Stimulated activated effector memory CD8-positive, alpha-beta T cell treated with anti-CD3 and anti-CD28 coated beads, Interleukin-12 subunit alpha, Interleukin-12 subunit beta, amount 100 ng/mL, for 72 hours (primary cell): ENCODE measurements at regions not wholly inside any gene's neighbourhood (a gene's known extent, or its start where the extent isn't known, plus 50 kb on each side); places are given as distances from the start of the nearest gene placed in this dataset.
"Not testable (repeated sequence)": the region's sequence is repeated elsewhere in the genome, so short reads cannot be mapped to it uniquely, and the experiment has no call there.

ENCODE experiments used
- ATAC-seq: fragments of 150-1000 bp; cut with Tn5 transposase; 2 replicates; pipeline ENCODE4 v1.10.0; 2021
- DNase-seq, 2 donors: peaks; one replicate each; pipeline ENCODE4 v3.0.0; 2021 to 2022; ENCODE audit warnings: low spot score in 2 of 2
- H3K27ac Mint-ChIP-seq: one replicate; pipeline ENCODE4 v1.8.0; 2022; ENCODE audit warnings: mild to moderate bottlenecking, mixed read lengths
- H3K36me3 Mint-ChIP-seq: one replicate; pipeline ENCODE4 v1.8.0; 2022; ENCODE audit warnings: mild to moderate bottlenecking, mixed read lengths
- H3K4me1 Mint-ChIP-seq: one replicate; pipeline ENCODE4 v1.8.0; 2022; ENCODE audit warnings: mixed read lengths
- H3K4me3 Mint-ChIP-seq: one replicate; pipeline ENCODE4 v1.8.0; 2022; ENCODE audit warnings: mild to moderate bottlenecking, mixed read lengths
- H3K9me3 Mint-ChIP-seq: one replicate; pipeline ENCODE4 v1.8.0; 2022; ENCODE audit warnings: mixed read lengths

DNA sequence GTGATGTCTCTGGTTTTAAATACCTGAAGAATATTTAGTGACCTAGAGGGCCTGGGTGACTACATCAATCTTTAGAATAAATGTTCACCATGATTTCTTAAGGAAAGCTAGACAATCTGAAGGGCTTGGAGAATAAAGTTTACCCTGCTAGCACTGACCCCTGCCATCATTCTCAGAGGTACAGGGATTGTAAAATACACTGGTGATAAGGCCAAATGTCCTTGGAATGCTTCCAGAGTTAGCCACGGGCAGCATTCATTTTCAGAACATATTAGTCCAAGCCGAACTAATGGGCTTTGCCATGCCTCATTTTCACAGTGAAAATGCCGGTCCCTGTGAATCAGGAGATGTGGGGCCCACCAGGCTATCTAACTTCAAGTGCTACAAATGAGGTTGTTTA, 1381.7 kb upstream of the SEL1L start:
- Mint-ChIP-seq H3K27ac (no peak overlapping the region), H3K4me3 (no peak overlapping the region), H3K36me3 (no peaks in the 10 kb centered on the region), H3K9me3 (peaks cover 17% of the 10 kb centered on the region), H3K4me1 (no peaks in the 10 kb centered on the region)
- no peak for DNase-seq
- no peak for ATAC-seq

DNA sequence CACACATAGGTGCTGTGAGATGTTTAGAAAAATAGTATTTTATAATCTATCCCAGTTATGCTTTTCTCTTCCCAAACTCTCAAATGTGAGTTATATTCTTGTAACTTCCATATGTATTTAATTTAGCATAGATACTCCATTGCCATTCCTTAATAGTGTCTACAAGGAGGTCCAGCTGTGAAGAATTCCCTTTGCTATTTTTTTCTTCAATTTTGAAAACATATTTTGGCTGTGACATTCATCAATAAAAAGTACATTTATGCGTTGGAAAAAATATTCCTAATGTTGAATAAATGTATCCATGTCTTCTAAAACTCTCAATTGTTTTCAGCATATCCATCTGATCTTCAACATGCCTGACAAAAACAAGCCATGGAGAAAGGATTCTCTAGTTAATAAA, 1402.0 kb upstream of the SEL1L start:
- Mint-ChIP-seq H3K4me1 (no peaks in the 10 kb centered on the region), H3K36me3 (no peaks in the 10 kb centered on the region), H3K9me3 (peaks cover 13% of the 10 kb centered on the region), H3K27ac (no peak overlapping the region), H3K4me3 (no peak overlapping the region)
- DNase-seq (no peak), ATAC-seq (no peak)

DNA sequence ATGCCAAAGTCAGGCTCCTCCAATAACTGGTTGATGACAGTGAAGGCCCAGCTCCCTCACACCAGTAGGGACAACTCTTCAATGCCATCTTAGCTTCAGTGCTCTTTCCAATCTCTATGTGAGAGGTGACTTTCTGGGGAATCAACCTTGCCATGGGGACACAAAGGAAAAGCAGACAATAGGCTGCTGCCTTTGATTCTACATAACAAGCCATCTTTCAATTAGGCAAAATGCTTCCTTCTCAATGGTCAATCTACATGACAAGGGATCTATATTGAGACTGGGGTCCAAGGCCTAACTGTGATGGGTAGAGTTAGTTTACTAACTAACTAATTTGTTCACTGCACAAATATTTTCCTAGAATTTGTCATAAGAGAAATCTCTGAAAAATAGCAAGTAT, 1417.5 kb upstream of the SEL1L start:
- ATAC-seq (no peak), DNase-seq (no peak)
- no peak overlapping the region for H3K27ac Mint-ChIP-seq
- peaks cover 18% of the 10 kb centered on the region for H3K9me3 Mint-ChIP-seq
- no peaks in the 10 kb centered on the region for H3K4me1 Mint-ChIP-seq
- H3K4me3 Mint-ChIP-seq, result no peak overlapping the region
- no peaks in the 10 kb centered on the region for H3K36me3 Mint-ChIP-seq

DNA sequence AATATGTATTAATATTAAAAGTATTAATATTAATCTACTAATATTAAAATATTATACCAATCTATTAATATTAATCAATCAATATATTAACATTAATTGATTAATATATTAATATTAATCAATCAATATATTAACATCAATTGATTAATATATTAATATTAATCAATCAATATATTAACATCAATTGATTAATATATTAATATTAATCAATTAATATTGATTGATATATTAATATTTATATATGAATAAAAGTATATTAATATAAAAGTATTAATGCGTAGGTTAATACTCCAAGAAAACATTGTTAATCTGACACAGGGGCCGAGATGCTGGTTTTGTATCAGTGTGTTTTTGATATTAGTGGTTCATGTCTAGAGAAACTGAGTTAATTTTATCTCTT, 1430.1 kb upstream of the SEL1L start:
- ATAC-seq (no peak), DNase-seq (no peak)
- Mint-ChIP-seq H3K4me1 (no peaks in the 10 kb centered on the region), H3K36me3 (no peaks in the 10 kb centered on the region), H3K27ac (no peak overlapping the region), H3K9me3 (peaks cover 8% of the 10 kb centered on the region), H3K4me3 (no peak overlapping the region)

DNA sequence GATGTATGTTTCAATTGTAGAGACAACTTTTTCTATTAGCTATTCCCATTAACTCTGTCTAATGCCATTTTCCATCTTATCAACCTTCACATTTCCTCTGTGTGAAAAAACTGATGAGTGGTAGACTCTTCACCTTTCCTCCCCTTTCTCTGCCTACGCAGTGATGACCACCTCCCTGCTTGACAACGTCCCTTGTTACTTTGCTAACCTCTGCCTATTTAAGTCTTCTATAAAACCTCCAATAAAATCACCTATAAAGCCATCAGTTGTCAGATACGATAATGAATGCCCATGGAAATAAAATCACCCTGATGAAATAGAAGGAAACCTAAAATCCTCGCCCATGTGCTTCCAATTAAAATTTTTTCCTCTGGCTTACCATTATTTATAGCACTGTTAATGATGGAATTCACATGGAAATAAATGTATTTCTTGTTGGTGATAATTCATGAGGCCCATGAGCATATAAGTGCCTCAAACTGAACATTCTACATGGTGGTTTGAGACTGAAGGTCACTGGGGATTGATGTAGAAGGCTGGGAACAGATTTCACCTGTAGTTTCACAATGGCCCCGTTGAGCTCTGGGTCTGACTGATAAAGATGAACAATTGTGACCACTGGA, 1454.0 kb upstream of the SEL1L start:
- Mint-ChIP-seq H3K4me3 (no peak overlapping the region), H3K9me3 (peaks cover 17% of the 10 kb centered on the region), H3K27ac (no peak overlapping the region), H3K4me1 (no peaks in the 10 kb centered on the region), H3K36me3 (no peaks in the 10 kb centered on the region)
- DNase-seq (no peak), ATAC-seq (no peak)

DNA sequence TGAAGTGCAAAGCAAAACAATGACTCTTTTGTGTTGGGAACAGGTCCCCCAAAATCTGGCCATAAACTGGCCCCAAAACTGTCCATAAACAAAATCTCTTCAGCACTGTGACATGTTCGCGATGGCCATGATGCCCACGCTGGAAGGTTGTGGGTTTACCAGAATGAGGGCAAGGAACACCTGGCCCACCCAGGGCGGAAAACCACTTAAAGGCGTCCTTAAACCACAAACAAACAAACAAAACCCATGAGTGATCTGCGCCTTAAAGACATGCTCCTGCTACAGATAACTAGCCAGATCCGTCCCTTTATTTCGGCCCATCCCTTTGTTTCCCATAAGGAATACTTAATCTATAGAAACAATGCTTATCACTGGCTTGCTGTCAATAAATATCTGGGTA, 1460.9 kb upstream of the SEL1L start:
- H3K4me1 Mint-ChIP-seq, H3K36me3 Mint-ChIP-seq, H3K27ac Mint-ChIP-seq, H3K9me3 Mint-ChIP-seq, ATAC-seq, H3K4me3 Mint-ChIP-seq, DNase-seq: not testable (repeated sequence)

DNA sequence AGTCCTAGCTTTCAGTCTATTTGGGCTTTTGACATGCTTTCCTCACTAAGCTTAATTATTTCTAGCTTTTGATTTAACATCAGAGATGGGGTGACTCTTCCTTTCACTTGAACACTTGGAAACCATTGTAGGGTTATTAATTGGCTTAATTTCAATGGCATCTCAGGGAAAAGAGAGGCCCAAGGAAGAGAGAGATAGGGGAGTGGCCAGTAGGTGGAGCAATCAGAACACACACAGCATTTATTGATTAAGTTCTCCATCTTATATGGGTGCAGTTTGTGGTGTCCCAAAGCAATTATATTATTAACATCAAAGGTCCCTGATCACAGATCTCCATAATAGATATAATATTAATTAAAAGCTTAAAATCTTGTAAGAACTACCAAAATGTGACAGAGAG, 1466.1 kb upstream of the SEL1L start:
- DNase-seq (no peak), ATAC-seq (no peak)
- Mint-ChIP-seq H3K27ac (no peak overlapping the region), H3K36me3 (no peaks in the 10 kb centered on the region), H3K4me1 (no peaks in the 10 kb centered on the region), H3K9me3 (peaks cover 10% of the 10 kb centered on the region), H3K4me3 (no peak overlapping the region)

DNA sequence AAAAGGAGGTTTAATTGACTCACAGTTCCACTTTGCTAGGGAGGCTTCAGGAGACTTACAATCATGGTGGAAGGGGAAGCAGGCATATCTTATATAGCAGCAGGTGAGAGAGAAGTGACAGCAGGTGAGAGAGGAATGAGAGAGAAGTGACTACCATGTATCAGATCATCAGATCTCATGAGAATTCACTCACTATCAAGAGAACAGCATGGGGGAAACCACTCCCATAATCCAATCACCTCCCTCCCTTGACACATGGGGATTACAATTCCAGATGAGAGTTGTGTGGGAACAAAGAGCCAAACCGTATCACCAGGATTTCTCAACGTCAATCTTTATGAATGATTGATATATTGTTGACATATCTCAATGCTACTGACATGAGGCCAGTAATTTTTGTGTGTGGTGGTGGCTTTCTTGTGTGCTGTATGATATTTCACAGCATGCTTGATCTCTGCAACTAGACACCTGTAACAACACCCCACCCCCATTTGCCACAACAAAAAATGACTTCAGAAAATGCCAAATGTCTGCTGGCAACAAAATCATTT, 1470.9 kb upstream of the SEL1L start:
- ATAC-seq, result no peak
- no peaks in the 10 kb centered on the region for H3K36me3 Mint-ChIP-seq
- peaks cover 12% of the 10 kb centered on the region for H3K9me3 Mint-ChIP-seq

DNA sequence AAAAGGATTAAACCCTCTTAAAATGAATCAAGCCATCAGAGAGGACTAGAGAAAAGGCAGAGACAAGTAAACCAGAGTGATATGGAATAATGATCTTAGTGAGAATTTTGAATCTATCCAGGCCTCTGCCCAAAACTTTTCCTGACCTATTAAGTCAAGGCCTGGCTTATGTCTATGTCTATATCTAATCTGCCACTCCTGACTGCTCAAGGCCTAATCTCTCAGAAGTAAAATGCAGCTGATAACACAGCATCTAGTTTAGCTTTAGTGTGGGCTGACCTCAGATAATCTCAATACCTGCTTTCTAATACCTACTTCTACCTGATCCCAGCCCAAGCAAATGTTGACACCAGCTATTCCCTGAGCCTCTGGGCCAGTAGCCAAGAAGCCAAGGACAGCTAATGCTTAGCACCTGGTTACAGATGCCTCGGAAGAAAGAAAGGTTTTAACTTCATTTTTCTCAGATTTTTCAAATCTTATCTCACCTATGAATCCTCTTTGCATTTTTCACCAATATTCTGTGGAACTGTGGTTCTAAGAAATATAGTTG, 1472.5 kb upstream of the SEL1L start:
- ATAC-seq (no peak), DNase-seq (no peak)
- Mint-ChIP-seq H3K4me3 (no peak overlapping the region), H3K9me3 (peaks cover 12% of the 10 kb centered on the region), H3K27ac (no peak overlapping the region), H3K36me3 (no peaks in the 10 kb centered on the region), H3K4me1 (no peaks in the 10 kb centered on the region)

More for the DNA sequence above, 1470.9 kb upstream of the SEL1L start:
- no peak for DNase-seq
- H3K27ac Mint-ChIP-seq, result no peak overlapping the region
- H3K4me1 Mint-ChIP-seq, result no peaks in the 10 kb centered on the region
- H3K4me3 Mint-ChIP-seq, result no peak overlapping the region

DNA sequence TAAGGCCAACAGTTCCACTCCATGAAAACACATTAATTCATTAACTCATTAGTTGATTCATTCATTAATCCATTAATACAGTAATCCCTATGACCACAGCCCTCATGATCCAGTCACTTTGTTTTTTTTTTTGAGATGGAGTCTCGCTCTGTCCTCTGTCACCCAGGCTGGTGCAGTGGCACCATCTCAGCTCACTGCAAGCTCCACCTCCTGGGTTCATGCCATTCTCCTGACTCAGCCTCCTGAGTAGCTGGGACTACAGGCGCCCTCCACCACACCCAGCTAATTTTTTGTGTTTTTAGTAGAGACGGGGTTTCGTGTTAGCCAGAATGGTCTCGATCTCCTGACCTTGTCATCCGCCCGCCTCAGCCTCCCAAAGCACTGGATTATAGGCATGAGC, 1473.4 kb upstream of the SEL1L start:
- H3K4me1 Mint-ChIP-seq, DNase-seq, ATAC-seq, H3K36me3 Mint-ChIP-seq, H3K4me3 Mint-ChIP-seq, H3K27ac Mint-ChIP-seq: not testable (repeated sequence)
- peaks cover 14% of the 10 kb centered on the region for H3K9me3 Mint-ChIP-seq

DNA sequence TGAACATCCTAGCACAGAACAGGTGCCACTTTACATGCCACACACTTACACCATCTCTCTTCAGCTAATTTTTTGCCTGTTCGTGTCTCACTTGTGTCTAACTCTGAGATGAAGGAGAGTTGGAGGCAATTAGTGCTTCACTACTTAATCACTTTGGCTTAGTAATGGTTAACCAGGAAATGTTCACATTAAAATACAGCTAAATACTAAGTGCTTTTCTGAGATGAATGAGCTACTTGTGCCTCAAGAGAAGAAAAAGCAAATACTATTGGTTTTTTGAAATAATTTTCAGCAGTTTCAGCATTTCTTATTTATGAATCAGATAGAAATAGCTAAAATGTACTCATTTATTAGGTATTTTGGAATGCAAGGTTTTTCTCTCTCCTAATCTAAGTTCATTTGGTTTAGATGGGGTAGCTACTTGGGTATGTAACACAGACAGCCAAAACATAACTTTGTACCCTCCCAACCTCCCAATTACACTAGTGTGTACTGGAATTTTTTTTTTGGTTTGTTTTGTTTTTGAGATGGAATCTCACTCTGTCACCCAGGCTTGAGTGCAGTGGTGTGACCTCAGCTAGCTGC, 1474.1 kb upstream of the SEL1L start:
- ATAC-seq, result no peak
- Mint-ChIP-seq H3K27ac (no peak overlapping the region), H3K4me3 (no peak overlapping the region), H3K9me3 (peaks cover 14% of the 10 kb centered on the region), H3K36me3 (no peaks in the 10 kb centered on the region), H3K4me1 (no peaks in the 10 kb centered on the region)
- DNase-seq, result no peak

DNA sequence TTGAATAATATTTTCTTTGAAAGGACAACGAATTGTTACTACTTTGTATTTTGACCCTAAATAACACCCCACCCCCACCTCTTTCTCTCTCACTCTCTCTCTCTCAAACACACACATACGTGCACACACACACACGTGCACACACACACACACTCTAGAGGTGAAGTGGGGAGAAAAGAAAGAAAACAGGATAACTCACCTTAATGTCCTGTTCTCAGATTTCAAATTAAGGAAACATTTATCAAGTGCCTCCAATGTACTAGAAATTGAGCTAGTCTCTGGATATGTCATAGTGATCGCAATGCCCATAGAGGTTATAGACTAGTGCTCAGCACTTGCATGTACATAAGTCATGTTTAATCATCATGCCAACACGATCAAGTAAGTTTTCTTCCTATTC, 1483.6 kb upstream of the SEL1L start:
- Mint-ChIP-seq H3K36me3 (no peaks in the 10 kb centered on the region), H3K9me3 (peaks cover 30% of the 10 kb centered on the region)

DNA sequence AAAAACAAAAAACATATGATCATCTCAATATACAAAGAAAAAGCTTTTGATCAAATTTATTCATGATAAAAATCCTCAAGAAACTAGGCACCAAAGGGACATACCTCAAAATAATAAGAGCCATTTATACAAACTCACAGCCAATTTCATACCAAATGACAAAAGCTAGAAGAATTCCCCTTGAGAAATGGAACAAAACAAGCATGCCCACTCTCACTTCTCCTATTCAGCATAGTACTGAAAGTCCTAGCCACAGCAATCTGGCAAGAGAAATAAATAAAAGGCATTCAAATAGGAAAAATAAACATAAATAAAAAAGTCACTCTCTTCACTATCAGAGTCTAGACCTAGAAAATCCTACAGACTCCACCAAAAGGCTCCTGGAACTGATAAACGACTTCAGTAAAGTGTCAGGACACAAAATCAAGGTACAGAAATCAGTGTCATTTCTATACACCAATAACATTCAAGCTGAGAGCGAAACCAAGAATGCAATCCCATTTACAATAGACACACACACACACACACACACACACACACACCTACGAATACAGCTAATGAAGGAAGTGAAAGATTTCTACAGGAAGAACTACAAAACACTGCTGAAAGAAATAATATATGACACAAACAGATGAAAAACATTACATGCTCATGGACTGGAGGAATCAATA, 1486.2 kb upstream of the SEL1L start:
- Mint-ChIP-seq H3K27ac (no peak overlapping the region), H3K9me3 (peaks cover 21% of the 10 kb centered on the region)
- ATAC-seq, result no peak

More for the DNA sequence above, 1483.6 kb upstream of the SEL1L start:
- Mint-ChIP-seq H3K4me1 (no peaks in the 10 kb centered on the region), H3K4me3 (no peak overlapping the region), H3K27ac (no peak overlapping the region)
- DNase-seq, result no peak
- no peak for ATAC-seq

DNA sequence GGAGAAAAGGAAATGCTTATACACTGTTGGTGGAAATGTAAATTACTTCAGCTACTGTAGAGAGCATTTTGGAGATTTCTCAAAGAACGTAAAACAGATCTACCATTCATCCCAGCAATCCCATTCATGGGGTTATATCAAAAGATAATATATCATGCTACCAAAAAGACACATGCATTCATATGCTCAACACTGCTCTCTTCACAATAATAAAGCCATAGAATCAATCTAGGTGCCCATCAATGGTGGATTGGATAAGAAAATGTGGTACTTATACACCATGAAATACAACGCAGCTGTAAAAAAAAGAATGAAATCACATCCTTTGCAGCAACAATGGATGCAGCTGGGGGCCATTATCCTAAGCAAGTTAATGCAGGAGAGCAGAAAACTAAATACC, 1487.7 kb upstream of the SEL1L start:
- Mint-ChIP-seq H3K4me3 (no peak overlapping the region), H3K36me3 (no peaks in the 10 kb centered on the region), H3K9me3 (peaks cover 28% of the 10 kb centered on the region), H3K4me1 (no peaks in the 10 kb centered on the region), H3K27ac (no peak overlapping the region)
- no peak for DNase-seq
- no peak for ATAC-seq

More for the DNA sequence above, 1486.2 kb upstream of the SEL1L start:
- DNase-seq, result no peak
- H3K4me3 Mint-ChIP-seq, result no peak overlapping the region
- H3K4me1 Mint-ChIP-seq, result no peaks in the 10 kb centered on the region
- H3K36me3 Mint-ChIP-seq, result no peaks in the 10 kb centered on the region

DNA sequence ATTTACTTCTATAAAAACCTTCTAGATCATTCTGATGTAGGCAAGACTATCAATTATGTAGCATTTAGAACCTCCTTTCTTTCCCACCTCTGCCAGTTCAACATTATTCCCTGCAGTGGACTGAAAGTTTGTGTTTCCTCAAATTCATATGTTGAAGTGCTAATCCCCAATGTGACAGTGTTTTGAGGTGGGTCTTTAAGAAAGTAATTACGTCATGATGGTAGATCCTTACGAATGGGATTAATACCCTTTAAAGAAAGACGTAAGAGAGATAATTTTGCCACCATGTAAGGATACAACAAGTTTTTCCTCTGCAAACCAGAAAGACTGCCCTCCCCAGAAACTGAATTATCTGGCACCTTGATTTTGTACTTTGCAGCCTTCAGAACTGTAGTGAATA, 1489.7 kb upstream of the SEL1L start:
- no peak overlapping the region for H3K27ac Mint-ChIP-seq
- no peak for DNase-seq
- no peak for ATAC-seq
- H3K4me3 Mint-ChIP-seq, result no peak overlapping the region
- no peaks in the 10 kb centered on the region for H3K36me3 Mint-ChIP-seq
- peaks cover 21% of the 10 kb centered on the region for H3K9me3 Mint-ChIP-seq
- H3K4me1 Mint-ChIP-seq, result no peaks in the 10 kb centered on the region

DNA sequence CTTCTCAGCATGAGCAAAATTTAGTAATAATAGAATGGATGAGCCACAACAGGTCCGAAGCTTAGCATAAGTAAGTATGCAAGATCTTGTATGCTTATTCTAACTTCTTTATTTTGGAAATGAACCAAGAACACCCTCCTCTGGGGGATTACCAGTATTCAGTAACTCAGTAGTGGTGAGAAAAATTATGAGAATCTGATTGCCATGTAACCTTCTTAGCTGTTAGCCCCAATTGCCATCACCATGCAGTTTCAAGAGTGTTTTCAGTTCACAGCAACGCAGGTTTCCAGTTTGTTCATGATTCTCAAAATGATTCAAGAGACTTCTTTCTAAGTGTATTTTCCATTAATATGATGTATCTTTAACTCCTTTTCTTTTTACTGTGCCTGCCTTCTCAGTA, 1507.6 kb upstream of the SEL1L start:
- ATAC-seq, result no peak
- Mint-ChIP-seq H3K36me3 (no peaks in the 10 kb centered on the region), H3K9me3 (peaks cover 25% of the 10 kb centered on the region), H3K27ac (no peak overlapping the region), H3K4me1 (no peaks in the 10 kb centered on the region), H3K4me3 (no peak overlapping the region)
- DNase-seq, result no peak
